Activated naive CD4-positive, alpha-beta T cell treated with anti-CD3 and anti-CD28 coated beads, Interleukin-2, amount 50 U/mL, for 24 hours (primary cell): ENCODE measurements at regions not wholly inside any gene's neighbourhood (a gene's known extent, or its start where the extent isn't known, plus 50 kb on each side); places are given as distances from the start of the nearest gene placed in this dataset.
"Not testable (repeated sequence)": the region's sequence is repeated elsewhere in the genome, so short reads cannot be mapped to it uniquely, and the experiment has no call there.

Experiments used
- H3K27ac Mint-ChIP-seq: one replicate; pipeline ENCODE4 v1.8.0; 2021; ENCODE audit warnings: mild to moderate bottlenecking, mixed read lengths
- H3K27me3 Mint-ChIP-seq: one replicate; pipeline ENCODE4 v1.8.0; 2021; ENCODE audit warnings: mixed read lengths
- H3K36me3 Mint-ChIP-seq: one replicate; pipeline ENCODE4 v1.8.0; 2021; ENCODE audit warnings: mixed read lengths
- H3K4me1 Mint-ChIP-seq: one replicate; pipeline ENCODE4 v1.8.0; 2021; ENCODE audit warnings: mixed read lengths
- H3K4me3 Mint-ChIP-seq: one replicate; pipeline ENCODE4 v1.8.0; 2021; ENCODE audit warnings: mild to moderate bottlenecking, mixed read lengths
- H3K9me3 Mint-ChIP-seq: one replicate; pipeline ENCODE4 v1.8.0; 2021; ENCODE audit warnings: mixed read lengths

GRCh38 chr7:156590212-156590611 is 50.4 kb upstream of the RNF32 start:
- Mint-ChIP-seq H3K27me3 (peaks cover 11% of the 10 kb centered on the region), H3K4me1 (no peaks in the 10 kb centered on the region), H3K27ac (no peak overlapping the region), H3K4me3 (no peak overlapping the region), H3K9me3 (peaks cover 23% of the 10 kb centered on the region), H3K36me3 (peaks cover 1% of the 10 kb centered on the region)

DNA sequence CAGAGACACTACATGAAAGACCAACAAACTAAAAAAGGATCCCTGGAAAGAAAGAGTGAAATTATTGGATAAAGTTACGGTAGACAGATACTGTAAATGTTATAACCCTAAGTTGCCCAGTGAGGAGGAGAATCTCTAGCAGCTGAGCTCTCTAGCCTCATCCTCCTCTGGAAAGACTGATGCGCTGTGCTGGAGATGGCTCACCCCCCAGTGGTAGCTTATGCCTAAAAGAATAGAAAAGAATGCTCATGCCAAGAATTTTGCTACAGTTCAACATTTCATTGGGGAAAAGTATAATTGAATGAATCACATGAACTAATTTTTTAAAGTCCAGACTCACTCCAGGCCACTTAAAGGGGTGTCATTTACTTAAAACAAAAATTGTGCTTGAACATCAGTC is 50.8 kb upstream of the RNF32 start:
- Mint-ChIP-seq H3K27ac (no peak overlapping the region), H3K27me3 (peaks cover 13% of the 10 kb centered on the region), H3K9me3 (peaks cover 23% of the 10 kb centered on the region), H3K4me3 (no peak overlapping the region), H3K4me1 (no peaks in the 10 kb centered on the region), H3K36me3 (peaks cover 1% of the 10 kb centered on the region)

DNA sequence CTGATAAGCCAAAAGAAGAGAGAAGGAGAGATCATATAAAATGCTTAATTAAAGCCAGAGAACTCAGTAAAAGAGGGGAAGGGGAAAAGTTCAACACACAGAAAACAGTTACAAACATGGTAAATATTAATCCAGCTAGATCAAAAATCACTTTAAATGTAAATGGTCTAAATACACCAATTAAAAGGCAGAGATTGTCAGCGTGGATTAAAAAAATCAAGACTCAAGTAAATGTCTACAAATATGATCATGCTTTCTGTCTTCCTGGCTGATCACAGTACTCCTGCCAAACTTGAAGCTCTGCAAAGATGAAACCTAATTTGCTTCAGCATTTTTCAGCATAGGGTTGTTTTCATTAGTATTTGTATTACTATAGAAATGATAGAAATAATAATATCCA is 54.6 kb upstream of the RNF32 start:
- H3K27ac Mint-ChIP-seq, result no peak overlapping the region
- H3K4me1 Mint-ChIP-seq, result no peaks in the 10 kb centered on the region
- H3K27me3 Mint-ChIP-seq, result peaks cover 8% of the 10 kb centered on the region
- H3K4me3 Mint-ChIP-seq, result no peak overlapping the region
- peaks cover 1% of the 10 kb centered on the region for H3K36me3 Mint-ChIP-seq
- peaks cover 6% of the 10 kb centered on the region for H3K9me3 Mint-ChIP-seq

GRCh38 chr7:156585025-156585648 is 55.4 kb upstream of the RNF32 start:
- H3K36me3 Mint-ChIP-seq, result peaks cover 1% of the 10 kb centered on the region
- H3K27me3 Mint-ChIP-seq, result peaks cover 8% of the 10 kb centered on the region
- H3K27ac Mint-ChIP-seq, result no peak overlapping the region
- no peak overlapping the region for H3K4me3 Mint-ChIP-seq
- H3K9me3 Mint-ChIP-seq, result peaks cover 6% of the 10 kb centered on the region
- no peaks in the 10 kb centered on the region for H3K4me1 Mint-ChIP-seq

- H3K4me3 Mint-ChIP-seq, result no peak overlapping the region
- H3K27ac Mint-ChIP-seq, result no peak overlapping the region
- H3K9me3 Mint-ChIP-seq, result peaks cover 6% of the 10 kb centered on the region
- peaks cover 1% of the 10 kb centered on the region for H3K36me3 Mint-ChIP-seq
- H3K27me3 Mint-ChIP-seq, result peaks cover 5% of the 10 kb centered on the region
- no peaks in the 10 kb centered on the region for H3K4me1 Mint-ChIP-seq
Measured at GRCh38 chr7:156582591-156583123, 57.9 kb upstream of the RNF32 start.

GRCh38 chr7:156580036-156580435 is 60.5 kb upstream of the RNF32 start:
- no peaks in the 10 kb centered on the region for H3K36me3 Mint-ChIP-seq
- peaks cover 11% of the 10 kb centered on the region for H3K27me3 Mint-ChIP-seq
- H3K27ac Mint-ChIP-seq, result no peak overlapping the region
- H3K9me3 Mint-ChIP-seq, result no peaks in the 10 kb centered on the region
- H3K4me1 Mint-ChIP-seq, result no peaks in the 10 kb centered on the region
- no peak overlapping the region for H3K4me3 Mint-ChIP-seq

DNA sequence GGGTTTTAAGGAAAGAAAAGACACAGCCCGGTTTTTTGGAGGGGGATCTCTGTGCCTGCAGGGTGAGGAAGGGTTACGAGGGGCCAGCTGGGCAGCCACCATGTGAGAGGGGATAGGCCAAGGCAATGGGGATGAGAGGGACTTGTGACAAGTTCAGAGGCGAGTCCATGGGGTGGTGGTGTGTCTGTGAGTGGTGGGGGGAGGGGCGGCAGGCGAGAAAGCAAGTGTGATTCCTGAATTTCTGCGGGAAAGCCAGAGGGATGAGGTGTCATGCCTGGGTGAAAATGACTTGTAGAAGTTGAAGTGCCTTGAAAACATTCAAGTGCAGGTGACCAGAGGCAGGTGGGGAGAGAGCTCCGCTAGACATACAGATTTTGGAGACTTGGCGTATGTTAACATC is 61.0 kb upstream of the RNF32 start:
- Mint-ChIP-seq H3K9me3 (no peaks in the 10 kb centered on the region), H3K27ac (no peak overlapping the region), H3K36me3 (no peaks in the 10 kb centered on the region), H3K4me1 (no peaks in the 10 kb centered on the region), H3K4me3 (no peak overlapping the region), H3K27me3 (peaks cover 9% of the 10 kb centered on the region)

- H3K36me3 Mint-ChIP-seq, result no peaks in the 10 kb centered on the region
Measured at GRCh38 chr7:156578978-156579430, 61.6 kb upstream of the RNF32 start.

GRCh38 chr7:156578578-156578940 is 62.0 kb upstream of the RNF32 start:
- Mint-ChIP-seq H3K9me3 (no peaks in the 10 kb centered on the region), H3K4me3 (no peak overlapping the region), H3K27me3 (peaks cover 11% of the 10 kb centered on the region), H3K36me3 (no peaks in the 10 kb centered on the region), H3K27ac (no peak overlapping the region), H3K4me1 (no peaks in the 10 kb centered on the region)

More at GRCh38 chr7:156578978-156579430, 61.6 kb upstream of the RNF32 start:
- Mint-ChIP-seq H3K9me3 (no peaks in the 10 kb centered on the region), H3K27me3 (peaks cover 9% of the 10 kb centered on the region), H3K27ac (no peak overlapping the region), H3K4me1 (no peaks in the 10 kb centered on the region), H3K4me3 (no peak overlapping the region)

GRCh38 chr7:156577645-156578577 is 62.7 kb upstream of the RNF32 start:
- Mint-ChIP-seq H3K4me1 (no peaks in the 10 kb centered on the region), H3K9me3 (no peaks in the 10 kb centered on the region), H3K36me3 (no peaks in the 10 kb centered on the region), H3K4me3 (no peak overlapping the region), H3K27ac (no peak overlapping the region), H3K27me3 (peaks cover 12% of the 10 kb centered on the region)

DNA sequence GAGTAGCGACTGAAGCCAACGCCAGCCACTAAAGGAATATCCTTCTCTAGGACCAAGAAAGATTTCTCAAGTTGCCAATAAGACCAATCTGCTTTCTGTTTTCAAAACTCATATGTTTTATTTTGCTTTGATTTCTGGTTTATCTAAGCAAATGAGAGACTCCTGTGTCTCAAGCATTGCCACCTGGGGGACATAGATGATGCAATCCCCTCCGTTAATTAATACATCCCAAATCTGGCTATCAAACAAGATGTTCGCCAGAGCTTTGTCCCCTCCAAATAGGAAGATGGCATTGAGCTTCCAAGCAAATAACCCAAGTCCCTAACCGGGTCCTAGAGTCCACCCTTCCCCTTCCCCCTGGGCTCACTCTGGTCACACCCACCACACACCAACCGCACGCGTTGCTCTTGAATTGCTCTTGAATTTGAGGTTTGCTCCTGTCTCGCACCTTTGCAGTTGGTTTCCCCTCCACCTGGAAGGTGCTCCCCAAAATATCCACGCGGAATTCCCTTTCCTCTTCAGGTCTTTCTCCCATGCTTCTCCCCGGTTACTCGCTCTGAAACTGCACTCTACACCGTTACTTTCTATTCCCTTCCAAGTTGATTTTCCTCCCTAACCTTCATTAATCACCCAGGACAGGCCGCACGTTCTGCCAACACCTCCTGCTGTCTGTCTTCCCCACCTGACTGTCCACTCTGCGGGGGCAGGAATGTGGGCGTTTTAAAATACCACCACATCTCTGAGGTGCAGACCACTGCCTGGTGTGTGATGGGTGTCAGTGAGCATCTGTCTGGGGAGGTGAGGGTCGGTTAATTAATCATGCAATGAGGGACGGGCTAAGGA is 64.1 kb upstream of the RNF32 start:
- Mint-ChIP-seq H3K9me3 (no peaks in the 10 kb centered on the region), H3K4me1 (no peaks in the 10 kb centered on the region), H3K36me3 (no peaks in the 10 kb centered on the region), H3K27me3 (peaks cover 15% of the 10 kb centered on the region), H3K4me3 (no peak overlapping the region), H3K27ac (no peak overlapping the region)

GRCh38 chr7:156568258-156568657 is 72.3 kb upstream of the RNF32 start:
- H3K4me3 Mint-ChIP-seq, result no peak overlapping the region
- H3K4me1 Mint-ChIP-seq, result no peaks in the 10 kb centered on the region
- H3K9me3 Mint-ChIP-seq, result peaks cover 10% of the 10 kb centered on the region
- no peak overlapping the region for H3K27ac Mint-ChIP-seq
- H3K27me3 Mint-ChIP-seq, result peaks cover 9% of the 10 kb centered on the region
- H3K36me3 Mint-ChIP-seq, result peaks cover 2% of the 10 kb centered on the region

DNA sequence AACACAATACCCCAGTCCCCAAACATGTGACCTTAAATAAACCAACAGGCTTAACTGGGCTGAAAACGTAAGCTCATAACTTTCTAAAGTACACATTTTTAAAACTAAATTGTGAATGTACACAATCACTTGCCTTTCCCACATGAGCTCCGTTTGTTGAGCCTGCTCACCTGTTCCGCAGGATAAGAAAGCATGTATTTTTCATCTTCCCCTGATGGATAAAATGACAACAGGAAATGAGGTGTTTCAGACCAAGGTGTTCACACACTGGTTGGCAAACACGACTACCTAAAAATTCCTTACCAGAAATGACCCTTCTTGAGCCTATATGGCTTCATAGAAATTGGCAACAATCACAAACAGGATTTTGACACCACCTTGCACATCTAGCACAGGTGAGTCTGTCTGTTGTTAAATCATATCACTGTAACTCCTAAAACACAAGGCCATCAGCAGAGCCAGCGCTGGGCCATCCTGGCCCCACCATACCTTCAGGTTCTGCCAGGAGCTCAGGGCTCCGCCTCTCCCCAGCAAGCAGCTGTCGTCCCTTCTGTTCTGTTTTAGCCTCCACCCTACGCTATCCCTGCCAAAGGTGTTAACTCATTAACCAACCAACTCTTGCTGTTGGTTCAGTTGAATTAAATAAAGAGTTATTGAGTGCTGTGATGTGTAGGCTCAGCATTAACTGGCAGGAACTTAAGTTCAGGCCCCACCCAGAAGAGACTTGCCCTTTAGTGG is 73.6 kb upstream of the RNF32 start:
- no peak overlapping the region for H3K27ac Mint-ChIP-seq
- peaks cover 10% of the 10 kb centered on the region for H3K9me3 Mint-ChIP-seq
- H3K27me3 Mint-ChIP-seq, result peaks cover 8% of the 10 kb centered on the region
- peaks cover 2% of the 10 kb centered on the region for H3K36me3 Mint-ChIP-seq
- H3K4me3 Mint-ChIP-seq, result no peak overlapping the region
- H3K4me1 Mint-ChIP-seq, result no peaks in the 10 kb centered on the region

DNA sequence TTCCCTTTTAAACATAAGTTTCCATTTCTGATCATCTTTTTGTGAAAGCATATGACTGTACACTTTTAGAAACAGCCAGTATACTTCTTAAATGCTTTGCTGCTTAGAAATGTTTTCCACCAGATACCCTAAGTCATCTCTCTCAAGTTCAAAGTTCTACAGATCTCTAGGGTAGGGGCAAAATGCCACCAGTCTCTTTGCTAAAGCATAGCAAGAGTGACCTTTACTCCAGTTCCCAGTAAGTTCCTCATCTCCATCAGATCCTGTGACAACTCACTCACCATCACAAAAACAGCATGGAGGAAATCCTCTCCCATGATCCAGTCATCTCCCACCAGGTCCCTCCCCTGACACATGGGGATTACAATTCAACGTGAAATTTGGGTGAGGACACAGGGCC is 75.6 kb upstream of the RNF32 start:
- H3K4me1 Mint-ChIP-seq, H3K9me3 Mint-ChIP-seq, H3K4me3 Mint-ChIP-seq, H3K27ac Mint-ChIP-seq, H3K36me3 Mint-ChIP-seq: not testable (repeated sequence)
- H3K27me3 Mint-ChIP-seq, result peaks cover 16% of the 10 kb centered on the region

DNA sequence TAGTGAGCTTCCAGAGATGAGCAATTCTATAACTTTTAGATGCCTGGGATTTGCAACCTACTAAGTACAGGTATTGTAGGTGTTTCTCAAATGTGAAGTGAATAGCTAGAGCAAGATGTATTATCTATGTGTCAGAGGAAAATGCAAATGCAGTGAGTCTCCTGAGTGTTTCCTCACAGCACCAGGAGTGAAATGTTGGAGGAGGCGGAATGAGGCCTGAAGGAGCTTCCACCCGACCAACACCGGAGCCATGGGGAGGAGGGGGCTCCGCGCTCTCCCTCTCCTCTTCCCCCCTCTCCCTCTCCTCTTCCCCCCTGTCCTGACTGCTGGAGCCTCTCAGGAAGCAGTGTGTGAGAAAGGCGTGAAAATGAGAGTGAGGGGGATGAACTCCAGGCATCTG is 79.9 kb upstream of the RNF32 start:
- no peak overlapping the region for H3K4me3 Mint-ChIP-seq
- H3K36me3 Mint-ChIP-seq, result peaks cover 2% of the 10 kb centered on the region
- H3K27me3 Mint-ChIP-seq, result peaks cover 13% of the 10 kb centered on the region

More for the DNA sequence above, 79.9 kb upstream of the RNF32 start:
- Mint-ChIP-seq H3K27ac (no peak overlapping the region), H3K4me1 (no peaks in the 10 kb centered on the region), H3K9me3 (peaks cover 10% of the 10 kb centered on the region)
